ENCODE measurements at regions not wholly inside any gene's neighbourhood (a gene's known extent, or its start where the extent isn't known, plus 50 kb on each side); places are given as distances from the start of the nearest gene placed in this dataset.
"Not testable (repeated sequence)": the region's sequence is repeated elsewhere in the genome, so short reads cannot be mapped to it uniquely, and the experiment has no call there.

DNA sequence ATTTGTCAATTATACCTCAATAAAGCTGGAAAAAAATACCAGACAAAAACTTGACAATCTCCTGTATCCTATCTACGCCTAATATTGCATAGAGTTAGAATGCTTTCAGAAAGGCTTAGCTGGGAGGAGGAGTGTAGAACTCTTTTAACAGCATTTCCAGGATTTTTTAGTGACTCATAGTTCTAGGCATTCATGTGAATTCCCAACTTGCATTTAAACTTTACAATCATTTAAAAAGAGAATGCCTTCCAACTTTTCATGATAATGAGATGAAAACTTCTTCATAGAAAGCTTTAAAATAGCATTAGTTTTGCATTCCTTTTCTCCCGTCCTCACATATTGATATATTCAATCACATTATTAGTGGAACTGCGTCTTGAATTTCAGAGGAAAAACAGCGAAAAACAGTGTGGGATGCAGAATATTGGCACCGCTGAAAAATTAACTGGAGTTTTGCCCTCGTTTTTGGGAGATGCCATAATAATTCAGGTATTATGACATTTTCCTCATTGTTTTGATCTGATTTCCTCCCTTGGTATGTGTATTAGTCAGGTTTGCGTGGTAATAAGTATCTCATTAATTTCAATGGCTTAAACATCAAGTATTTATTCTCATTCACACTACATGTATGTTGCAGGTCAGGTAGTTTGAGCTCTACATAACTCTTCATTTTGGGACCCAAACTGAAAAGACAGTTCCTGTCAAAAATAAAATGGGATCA, 293.2 kb upstream of the FIGN start:
- DNase-seq (ENCODE audit: low read depth, low spot score): no peak

DNA sequence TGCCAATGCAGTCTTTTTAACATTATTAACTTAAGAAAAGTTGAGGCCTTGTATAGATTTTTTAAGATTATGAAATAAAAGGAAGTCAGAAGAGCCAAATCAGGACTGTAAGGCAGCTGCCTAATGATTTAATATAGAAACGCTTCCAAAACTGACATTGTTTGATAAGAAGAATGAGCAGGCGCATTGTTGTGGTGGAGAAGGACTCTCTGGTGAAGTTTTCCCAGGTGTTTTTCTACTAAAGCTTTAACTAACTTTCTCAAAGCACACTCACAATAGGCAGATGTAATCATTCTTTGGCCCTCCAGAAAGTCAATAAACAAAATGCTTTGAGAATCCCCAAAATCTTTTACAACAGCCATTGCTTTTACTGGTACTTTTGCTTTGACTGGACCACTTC, 288.6 kb upstream of the FIGN start:
- DNase-seq (ENCODE audit: low read depth, low spot score): no peak

GRCh38 chr2:164023896-164024295, 288.1 kb upstream of the FIGN start:
- no peak for DNase-seq (ENCODE audit: low read depth, low spot score)

DNA sequence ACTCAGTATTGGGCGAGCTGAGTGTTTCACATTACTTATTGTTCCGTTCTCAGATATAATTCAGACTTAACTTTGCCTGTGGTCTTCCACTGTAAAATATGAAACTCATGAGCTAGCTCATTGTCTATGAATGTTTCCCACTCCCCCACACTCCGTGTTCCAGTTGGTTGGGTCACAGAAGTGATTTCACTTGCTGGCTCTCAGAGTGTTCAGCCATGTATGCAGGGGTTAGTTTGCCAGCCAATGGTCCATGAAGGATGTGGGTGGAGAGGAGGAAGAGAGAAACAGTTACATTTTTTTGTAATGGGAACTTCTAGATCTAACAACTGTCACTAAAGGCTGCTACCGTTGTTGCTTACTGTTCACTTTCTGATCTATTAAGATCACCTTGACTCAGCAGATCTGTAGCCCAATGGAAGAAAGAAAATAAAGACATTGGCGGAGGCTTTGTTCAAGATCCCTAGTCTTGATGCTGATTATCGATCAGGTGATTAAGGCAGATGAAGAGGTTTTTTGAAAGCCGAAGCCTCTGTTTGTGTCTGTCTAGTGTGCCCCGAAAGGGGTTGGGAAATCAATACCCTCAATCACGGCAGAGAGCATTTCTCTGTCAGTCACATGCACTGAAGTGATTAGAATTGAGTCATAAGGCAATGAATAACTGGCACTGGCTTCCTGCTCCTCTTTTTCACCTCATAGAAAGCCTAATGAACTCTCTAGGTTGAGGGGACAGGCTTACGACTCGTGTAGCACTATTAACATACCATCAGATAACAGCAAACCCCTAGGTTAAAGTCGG, 279.7 kb upstream of the FIGN start:
- DNase-seq (ENCODE audit: low read depth, low spot score): no peak

DNA sequence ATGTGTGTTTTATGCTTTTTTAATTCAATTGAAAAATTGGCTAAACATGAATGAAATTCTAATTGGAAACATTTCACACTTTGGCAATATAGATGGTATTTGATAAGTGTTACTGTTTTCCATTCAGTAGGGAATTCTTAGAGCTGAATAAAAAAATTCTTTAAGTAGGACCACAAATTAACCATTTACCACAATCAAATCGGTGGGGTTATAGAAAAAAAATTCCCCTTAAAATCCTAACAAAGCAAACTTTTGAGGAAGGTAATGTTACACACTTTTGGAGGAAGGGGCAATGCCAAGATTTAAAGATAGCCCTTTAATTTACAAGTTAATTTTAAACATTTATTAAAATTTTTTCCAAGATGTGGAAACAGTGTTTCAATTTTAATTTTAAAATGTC, 279.0 kb upstream of the FIGN start:
- DNase-seq (ENCODE audit: low read depth, low spot score): no peak

DNA sequence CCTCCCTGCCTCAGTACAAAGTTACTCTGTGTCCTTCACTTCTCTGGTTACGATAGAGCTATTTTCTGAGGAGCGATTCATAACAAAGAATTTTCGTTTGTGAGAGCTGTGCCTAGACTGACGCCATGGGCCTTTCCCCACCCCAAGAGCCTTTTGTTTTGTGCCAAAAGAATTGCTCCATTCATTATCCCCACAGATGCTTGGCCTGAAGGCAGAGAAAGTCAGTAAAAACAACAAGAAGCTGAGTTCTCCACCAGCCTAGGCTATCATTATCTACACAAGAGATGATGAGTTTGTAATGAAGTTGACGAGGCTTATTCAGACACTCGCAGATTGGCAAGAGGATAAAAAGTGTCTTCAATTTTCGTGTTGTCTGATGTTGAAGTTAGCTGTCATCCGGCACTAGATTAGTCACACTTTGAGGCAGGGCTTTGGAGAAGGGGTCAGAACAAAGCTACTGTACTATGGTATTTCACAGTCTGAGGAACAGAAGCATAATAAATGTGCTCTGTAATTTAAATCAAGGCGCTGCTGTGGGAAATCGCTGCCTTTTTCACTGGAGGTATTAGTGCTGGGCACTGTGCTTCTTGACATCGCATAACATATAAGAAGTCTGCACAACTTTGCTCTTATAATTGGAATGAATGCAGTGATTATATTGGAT, 278.4 kb upstream of the FIGN start:
- no peak for DNase-seq (ENCODE audit: low read depth, low spot score)

DNA sequence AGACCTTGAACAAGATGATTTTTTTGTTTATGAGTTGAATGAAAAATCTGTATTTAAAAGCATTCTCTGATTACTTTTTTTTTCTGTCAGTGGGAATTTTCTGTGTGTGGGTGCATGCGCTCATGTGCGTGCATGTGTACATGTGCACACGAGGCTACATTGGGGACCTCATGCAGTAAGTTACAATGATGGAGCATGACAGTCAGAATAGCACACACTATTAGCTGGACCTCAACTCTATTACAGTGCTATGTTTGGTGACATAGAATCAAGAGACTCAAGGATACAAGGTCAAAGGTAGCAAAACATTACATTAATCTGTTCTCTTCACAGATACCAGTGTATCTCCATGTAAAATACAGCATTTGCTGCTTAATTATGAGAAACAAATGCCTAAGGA, 276.8 kb upstream of the FIGN start:
- DNase-seq (ENCODE audit: low read depth, low spot score): no peak

DNA sequence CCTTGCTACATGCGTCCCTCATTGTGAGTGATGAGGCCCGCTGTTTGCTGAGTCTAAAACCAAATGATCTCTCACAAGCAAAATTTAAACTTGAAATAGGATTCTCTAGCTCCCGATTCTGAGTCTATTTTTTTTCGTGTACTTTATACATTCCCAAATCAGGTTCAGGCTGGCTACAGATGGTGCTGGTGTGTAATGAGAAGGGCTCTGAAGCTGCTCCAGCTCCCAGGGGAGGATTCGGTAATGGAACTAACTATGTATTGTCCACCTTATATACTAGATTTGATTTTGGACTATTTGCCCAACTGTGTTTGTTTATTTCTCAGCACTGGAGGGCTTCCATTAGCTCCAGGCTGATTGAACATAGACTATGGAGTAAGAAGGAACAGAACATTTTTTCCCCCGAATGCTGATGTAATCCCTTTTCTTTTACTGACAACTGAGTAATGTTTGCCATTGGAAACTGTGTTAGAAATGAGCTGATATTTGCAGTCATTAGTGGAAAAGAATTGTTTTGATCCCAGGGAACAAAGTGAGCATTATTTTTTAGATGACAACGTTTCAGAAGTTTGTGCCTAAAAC, 274.0 kb upstream of the FIGN start:
- no peak for DNase-seq (ENCODE audit: low read depth, low spot score)

DNA sequence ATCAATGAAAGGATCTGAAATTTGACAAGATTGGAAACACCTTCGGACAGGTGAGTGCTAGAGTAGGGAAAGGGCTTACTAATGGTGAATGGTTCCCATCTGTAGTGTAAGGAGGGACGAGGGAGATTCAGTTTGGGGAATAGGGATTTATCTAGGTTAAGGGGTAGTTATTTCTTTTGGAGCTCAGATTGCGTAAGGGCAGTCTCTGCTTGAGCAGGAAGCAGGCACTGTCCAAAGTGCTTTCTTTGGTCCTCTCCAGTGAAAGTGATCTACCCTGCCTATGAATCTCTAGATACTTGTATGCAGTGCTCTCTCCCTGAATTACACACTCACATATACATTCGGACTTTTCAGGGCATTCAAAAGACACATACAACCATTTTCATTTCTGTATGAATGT, 272.9 kb upstream of the FIGN start:
- DNase-seq (ENCODE audit: low read depth, low spot score): no peak

DNA sequence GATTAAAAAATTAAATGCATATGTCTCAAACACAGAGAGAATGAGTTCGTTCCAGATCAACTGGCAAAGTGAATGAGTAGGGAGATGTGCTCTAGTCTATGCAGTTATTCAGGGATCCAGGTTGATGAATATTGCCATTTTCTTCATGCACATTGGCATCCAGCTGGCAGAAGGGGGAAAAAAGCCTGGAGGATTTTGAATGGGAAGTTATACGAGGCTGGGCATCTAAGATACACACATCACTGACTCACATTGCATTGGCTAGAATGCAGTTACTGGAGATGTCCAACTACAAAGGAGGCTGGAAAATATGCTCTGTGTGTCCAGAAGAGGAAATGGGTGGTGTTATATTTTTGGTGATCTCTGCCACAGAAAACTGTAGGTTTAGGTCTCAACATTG, 270.9 kb upstream of the FIGN start:
- no peak for DNase-seq (ENCODE audit: low read depth, low spot score)

- no peak for DNase-seq (ENCODE audit: low read depth, low spot score)
Observed at GRCh38 chr2:164000176-164000575, 264.4 kb upstream of the FIGN start.

DNA sequence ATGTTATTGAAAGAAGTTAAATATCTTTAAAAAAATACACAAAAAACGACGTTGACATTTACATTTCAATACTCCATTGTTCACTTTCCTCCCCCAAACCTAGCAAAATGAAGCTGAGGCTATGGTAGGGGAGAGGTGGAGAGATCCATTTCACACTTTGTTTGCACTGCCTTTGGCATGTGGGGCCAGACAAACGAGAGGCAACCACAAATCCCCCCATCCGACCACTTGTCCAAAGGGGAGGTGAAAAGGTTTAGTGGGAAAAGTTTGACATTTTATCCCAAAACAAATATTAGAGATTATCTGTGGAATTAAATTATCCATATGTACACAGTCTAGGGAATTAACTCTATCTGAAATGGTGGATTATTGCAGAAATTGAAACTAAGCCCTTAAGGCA, 261.7 kb upstream of the FIGN start:
- DNase-seq (ENCODE audit: low read depth, low spot score): no peak

- no peak for DNase-seq (ENCODE audit: low read depth, low spot score)
Observed at GRCh38 chr2:163990541-163990940, 254.7 kb upstream of the FIGN start.

DNA sequence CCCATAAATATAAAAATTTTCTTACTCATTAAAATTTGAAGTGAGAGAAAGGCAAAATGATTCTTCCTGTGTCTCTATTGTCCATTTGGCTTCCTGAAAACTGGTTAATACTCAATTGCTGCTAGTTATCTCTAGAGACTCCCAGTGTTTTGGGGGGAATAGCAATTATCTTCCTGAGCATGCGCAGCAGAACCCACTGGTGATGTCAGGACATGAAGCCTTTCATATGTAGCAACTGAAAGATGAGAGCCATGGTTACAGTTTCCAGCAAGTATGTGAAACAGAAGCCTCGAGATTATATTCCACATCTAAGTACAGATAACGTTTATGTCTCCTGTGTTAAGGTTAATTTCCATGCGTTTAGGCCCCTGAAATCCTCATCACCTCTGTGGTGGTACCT, 254.3 kb upstream of the FIGN start:
- DNase-seq (ENCODE audit: low read depth, low spot score): no peak

- no peak for DNase-seq (ENCODE audit: low read depth, low spot score)
Observed at GRCh38 chr2:163987175-163987940, 251.6 kb upstream of the FIGN start.

DNA sequence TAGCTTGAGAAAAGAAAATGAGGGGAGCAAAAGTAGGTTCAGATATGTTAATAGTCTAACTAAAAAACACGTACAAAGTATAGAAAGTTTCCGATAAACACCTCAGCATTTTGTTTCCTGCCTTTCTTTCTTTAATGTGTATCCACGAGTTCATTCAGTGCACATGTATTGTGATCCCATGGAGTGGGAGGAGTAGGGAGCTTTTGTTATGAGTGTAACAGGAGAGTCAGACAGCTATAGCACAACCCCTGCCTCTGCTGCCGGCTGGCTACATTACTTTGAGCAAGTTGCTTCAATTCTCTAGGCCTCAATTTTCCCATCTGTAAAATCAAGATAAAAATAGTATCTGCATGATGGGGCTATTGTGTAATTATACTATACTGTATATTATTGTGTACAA, 249.2 kb upstream of the FIGN start:
- DNase-seq (ENCODE audit: low read depth, low spot score): no peak

DNA sequence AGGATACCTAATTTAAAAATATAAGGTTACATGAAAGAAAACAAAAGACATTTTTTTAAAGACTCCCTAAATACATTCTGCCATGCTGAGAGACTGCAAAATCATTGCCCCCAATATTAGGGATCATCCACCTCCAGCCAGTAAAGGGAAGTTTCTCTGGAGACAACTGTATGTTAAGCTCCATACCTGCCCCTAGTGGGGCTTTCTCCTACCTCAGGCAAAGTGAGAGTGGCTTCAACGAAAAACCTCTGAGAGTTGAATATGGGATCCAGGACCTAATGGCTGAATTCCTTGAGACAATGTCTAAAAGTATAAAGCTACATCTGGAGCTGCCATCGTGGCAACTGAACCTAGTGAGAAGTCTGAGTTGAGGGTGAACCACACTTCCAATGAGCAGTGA, 248.1 kb upstream of the FIGN start:
- DNase-seq (ENCODE audit: low read depth, low spot score): no peak

- no peak for DNase-seq (ENCODE audit: low read depth, low spot score)
Observed at GRCh38 chr2:163982938-163983337, 247.1 kb upstream of the FIGN start.

- DNase-seq (ENCODE audit: low read depth, low spot score): no peak
Observed at GRCh38 chr2:163974766-163975165, 239.0 kb upstream of the FIGN start.

GRCh38 chr2:163970058-163970813, 234.4 kb upstream of the FIGN start:
- DNase-seq (ENCODE audit: low read depth, low spot score): no peak

DNA sequence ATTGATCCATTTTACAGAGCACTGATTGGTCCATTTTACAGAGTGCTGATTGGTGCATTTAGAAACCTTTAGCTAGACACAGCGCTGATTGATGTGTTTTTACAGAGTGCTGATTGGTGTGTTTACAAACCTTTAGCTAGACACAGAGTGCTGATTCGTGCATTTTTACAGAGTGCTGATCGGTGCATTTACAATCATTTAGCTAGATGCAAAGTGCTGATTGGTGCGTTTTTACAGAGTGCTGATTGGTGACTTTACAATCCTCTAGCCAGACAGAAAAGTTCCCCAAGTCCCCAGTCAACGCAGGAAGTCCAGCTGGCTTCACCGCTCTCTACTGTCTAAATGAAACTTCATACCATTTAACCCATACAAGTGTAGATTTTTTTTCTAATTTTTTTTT, 228.5 kb upstream of the FIGN start:
- DNase-seq (ENCODE audit: low read depth, low spot score): not testable (repeated sequence)
